ENCODE measurements at regions not wholly inside any gene's neighbourhood (a gene's known extent, or its start where the extent isn't known, plus 50 kb on each side); places are given as distances from the start of the nearest gene placed in this dataset.

GRCh38 chr12:114733919-114734318 is 49.9 kb upstream of the TBX3 start:
- Mint-ChIP-seq H3K4me1 (ENCODE audit: low read depth) (no peaks in the 10 kb centered on the region), H3K27ac (no peak overlapping the region), H3K9me3 (no peaks in the 10 kb centered on the region), H3K36me3 (ENCODE audit: low read depth) (no peaks in the 10 kb centered on the region), H3K27me3 (peaks cover 24% of the 10 kb centered on the region), H3K4me3 (no peak overlapping the region)
- no peak for TF ChIP-seq CTCF (IDR thresholded peaks at IDR 0.05)
- intact Hi-C loops (cut with micrococcal nuclease), result no loop called here
- ChIA-PET CTCF (no interaction called here), POLR2A (no interaction called here)
- ATAC-seq (no peak), DNase-seq (no peak)

Data from activated CD8-positive, alpha-beta T cell treated with anti-CD3 and anti-CD28 coated beads for 36 hours (primary cell).